COLO668 (cell line): ENCODE measurements at regions not wholly inside any gene's neighbourhood (a gene's known extent, or its start where the extent isn't known, plus 50 kb on each side); places are given as distances from the start of the nearest gene placed in this dataset.
A peak's percentile ranks its signal among the peaks of the same experiment; 100 is the strongest.
"Not testable (repeated sequence)": the region's sequence is repeated elsewhere in the genome, so short reads cannot be mapped to it uniquely, and the experiment has no call there.

ENCODE experiments used
- DNase-seq: peaks from one replicate; lab custom pipeline; 2025; ENCODE audit not compliant: unreplicated experiment; lab: John Stamatoyannopoulos, UW

GRCh38 chr4:138113819-138114400 is 128.2 kb downstream of the SLC7A11 start:
- no peak for DNase-seq

GRCh38 chr4:138112890-138113289 is 129.3 kb downstream of the SLC7A11 start:
- DNase-seq: not testable (repeated sequence)

- no peak for DNase-seq
These were observed 129.8 kb downstream of the SLC7A11 start for GRCh38 chr4:138112389-138112788.

- no peak for DNase-seq
These were observed 130.6 kb downstream of the SLC7A11 start for GRCh38 chr4:138111462-138112000.

GRCh38 chr4:138110815-138111214 is 131.3 kb downstream of the SLC7A11 start:
- no peak for DNase-seq

- DNase-seq: no peak
These were observed 135.1 kb downstream of the SLC7A11 start for GRCh38 chr4:138107023-138107422.

- no peak for DNase-seq
These were observed 136.8 kb downstream of the SLC7A11 start for GRCh38 chr4:138105331-138105730.

- no peak for DNase-seq
These were observed 137.9 kb downstream of the SLC7A11 start for GRCh38 chr4:138104284-138104680.

- no peak for DNase-seq
These were observed 138.4 kb downstream of the SLC7A11 start for GRCh38 chr4:138103597-138104283.

- no peak for DNase-seq
These were observed 142.8 kb downstream of the SLC7A11 start for GRCh38 chr4:138099385-138099784.

GRCh38 chr4:138097912-138098600 is 144.1 kb downstream of the SLC7A11 start:
- DNase-seq: no peak

- DNase-seq: no peak
These were observed 145.6 kb downstream of the SLC7A11 start for GRCh38 chr4:138096384-138097062.

GRCh38 chr4:138095378-138095777 is 146.8 kb downstream of the SLC7A11 start:
- DNase-seq: no peak

GRCh38 chr4:138092060-138092459 is 150.1 kb downstream of the SLC7A11 start:
- DNase-seq: no peak

GRCh38 chr4:138090918-138091676 is 151.1 kb downstream of the SLC7A11 start:
- no peak for DNase-seq

GRCh38 chr4:138090150-138090917 is 151.8 kb downstream of the SLC7A11 start:
- peak; percentile 57 for DNase-seq

- DNase-seq: no peak
These were observed 153.5 kb downstream of the SLC7A11 start for GRCh38 chr4:138088449-138089208.

- no peak for DNase-seq
These were observed 155.0 kb downstream of the SLC7A11 start for GRCh38 chr4:138087066-138087719.

GRCh38 chr4:138086611-138087041 is 155.5 kb downstream of the SLC7A11 start:
- DNase-seq: no peak
